ENCODE measurements at regions not wholly inside any gene's neighbourhood (a gene's known extent, or its start where the extent isn't known, plus 50 kb on each side); places are given as distances from the start of the nearest gene placed in this dataset.

- no peak for TF ChIP-seq POLR2A (IDR thresholded peaks at IDR 0.05)
- TF ChIP-seq, protein P1, sequence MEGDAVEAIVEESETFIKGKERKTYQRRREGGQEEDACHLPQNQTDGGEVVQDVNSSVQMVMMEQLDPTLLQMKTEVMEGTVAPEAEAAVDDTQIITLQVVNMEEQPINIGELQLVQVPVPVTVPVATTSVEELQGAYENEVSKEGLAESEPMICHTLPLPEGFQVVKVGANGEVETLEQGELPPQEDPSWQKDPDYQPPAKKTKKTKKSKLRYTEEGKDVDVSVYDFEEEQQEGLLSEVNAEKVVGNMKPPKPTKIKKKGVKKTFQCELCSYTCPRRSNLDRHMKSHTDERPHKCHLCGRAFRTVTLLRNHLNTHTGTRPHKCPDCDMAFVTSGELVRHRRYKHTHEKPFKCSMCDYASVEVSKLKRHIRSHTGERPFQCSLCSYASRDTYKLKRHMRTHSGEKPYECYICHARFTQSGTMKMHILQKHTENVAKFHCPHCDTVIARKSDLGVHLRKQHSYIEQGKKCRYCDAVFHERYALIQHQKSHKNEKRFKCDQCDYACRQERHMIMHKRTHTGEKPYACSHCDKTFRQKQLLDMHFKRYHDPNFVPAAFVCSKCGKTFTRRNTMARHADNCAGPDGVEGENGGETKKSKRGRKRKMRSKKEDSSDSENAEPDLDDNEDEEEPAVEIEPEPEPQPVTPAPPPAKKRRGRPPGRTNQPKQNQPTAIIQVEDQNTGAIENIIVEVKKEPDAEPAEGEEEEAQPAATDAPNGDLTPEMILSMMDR (IDR thresholded peaks at IDR 0.05) = no peak
These were observed 225.3 kb upstream of the EPHA7 start for GRCh38 chr6:93644611-93645010.

All from tibial nerve (tissue), 3 donors.